CD4-positive, alpha-beta T cell treated with Interleukin-17A for 1 hour (primary cell): ENCODE measurements at regions not wholly inside any gene's neighbourhood (a gene's known extent, or its start where the extent isn't known, plus 50 kb on each side); places are given as distances from the start of the nearest gene placed in this dataset.

Experiments
- DNase-seq: peaks from one replicate; pipeline ENCODE4 v3.0.0-alpha.2; 2020

DNA sequence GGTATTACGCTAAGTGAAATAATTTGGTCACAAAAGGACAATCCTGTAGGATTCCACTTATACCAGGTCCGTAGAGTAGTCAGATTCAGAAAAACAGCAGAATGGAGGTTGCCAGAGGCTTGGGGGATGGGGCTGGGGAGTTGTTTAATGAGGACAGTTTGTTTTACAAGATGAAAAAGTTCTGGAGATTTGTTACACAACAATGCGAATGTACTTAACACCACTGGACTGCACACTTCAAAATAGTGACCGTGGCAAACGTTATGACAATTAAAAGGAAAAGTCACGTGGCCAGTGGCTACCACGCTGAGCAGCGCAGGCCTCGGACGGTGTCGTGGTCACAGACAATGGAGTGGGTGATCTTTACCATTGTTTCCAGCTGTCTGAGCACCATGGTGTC, 338.1 kb downstream of the SEC14L1 start:
- no peak for DNase-seq

DNA sequence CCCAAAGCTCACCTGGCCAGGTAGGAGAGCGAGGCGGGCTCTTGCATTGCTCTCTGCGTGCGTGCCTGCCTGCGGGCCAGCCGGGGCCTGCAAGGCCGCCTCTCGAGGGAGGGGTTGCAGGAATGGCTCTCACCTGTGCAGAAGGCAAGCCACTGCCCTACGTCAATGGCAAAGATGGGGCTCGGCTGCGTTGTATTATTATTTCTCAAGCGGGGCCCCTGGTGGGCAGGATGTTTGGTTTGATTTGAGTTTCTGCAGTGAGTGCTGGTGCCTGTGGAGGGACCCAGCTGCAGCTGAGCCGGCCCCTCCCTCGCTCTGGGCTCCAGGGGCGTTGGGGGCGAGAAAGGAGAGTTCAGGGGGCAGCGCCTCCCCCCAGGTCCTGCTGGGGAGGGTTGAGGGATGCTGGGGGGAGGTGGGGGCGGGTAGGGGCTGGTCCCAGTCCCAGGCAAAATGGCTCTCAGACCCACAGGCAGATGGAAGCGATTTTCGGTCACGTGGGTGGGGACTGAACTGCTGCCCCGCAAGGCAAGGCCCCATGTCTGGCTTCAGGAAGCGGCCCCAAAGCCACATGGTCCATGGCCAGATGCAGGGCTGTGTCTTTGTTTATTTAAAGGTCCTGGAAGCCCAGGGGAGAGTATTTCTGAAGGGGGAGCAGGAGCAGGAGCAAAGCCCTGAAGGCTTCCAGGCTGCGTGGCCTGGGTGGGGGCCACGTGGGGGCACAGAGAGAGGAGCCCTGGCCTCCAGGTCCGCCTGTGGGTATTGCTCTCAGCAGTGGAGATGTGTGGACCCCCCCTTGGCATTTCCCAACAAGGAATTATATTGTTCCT, 338.8 kb downstream of the SEC14L1 start:
- DNase-seq, result no peak

DNA sequence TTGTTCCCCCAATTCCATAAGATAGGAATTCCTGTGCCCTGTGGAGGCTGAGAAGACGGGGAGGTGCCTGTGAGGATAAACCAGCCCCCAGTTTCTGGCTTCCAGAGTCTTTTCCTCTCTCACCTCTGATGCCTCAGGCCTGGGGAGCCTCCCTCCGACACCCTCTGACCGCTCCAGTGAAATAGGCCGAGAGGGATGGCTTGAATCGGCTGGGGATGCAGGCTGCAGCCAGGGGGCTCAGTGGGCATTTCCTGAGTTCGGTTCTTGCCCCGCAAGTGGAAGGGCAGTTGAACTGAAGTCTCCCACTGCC, 339.4 kb downstream of the SEC14L1 start:
- no peak for DNase-seq

DNA sequence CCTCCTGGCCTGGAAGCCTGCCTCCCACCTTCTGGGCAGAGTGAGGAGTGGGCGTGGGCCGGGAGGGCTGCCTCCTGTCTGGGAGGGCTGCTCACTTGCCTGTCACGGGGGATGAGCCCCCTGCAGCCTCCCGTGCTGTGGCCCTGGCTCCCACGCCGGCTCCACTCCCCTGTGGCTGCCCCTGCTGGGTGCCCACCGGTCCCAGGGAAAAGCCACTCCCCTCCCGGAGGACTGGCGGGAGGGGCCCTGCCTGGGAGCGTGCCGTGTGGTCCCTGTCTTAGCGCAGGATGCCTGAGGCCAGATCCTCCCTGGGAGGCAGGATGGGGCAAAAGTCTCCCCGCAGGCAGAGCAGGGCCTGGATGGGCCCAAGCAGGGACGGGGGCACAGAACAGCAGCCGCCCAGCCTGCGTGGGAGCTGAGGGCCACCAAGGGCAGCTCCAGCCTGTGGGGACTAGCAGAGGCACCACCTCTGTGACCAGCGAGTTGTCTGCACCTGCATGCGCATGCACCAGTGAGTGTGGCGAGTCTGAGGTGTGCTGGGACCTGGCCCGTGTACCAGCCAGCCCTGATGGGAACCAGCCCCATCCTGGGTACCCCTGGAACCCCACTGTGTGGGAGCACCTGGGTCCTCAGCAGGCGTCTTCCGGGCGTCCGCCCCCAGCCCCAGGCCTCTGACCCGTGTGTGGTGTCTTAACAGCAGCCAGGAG, 339.9 kb downstream of the SEC14L1 start:
- no peak for DNase-seq

DNA sequence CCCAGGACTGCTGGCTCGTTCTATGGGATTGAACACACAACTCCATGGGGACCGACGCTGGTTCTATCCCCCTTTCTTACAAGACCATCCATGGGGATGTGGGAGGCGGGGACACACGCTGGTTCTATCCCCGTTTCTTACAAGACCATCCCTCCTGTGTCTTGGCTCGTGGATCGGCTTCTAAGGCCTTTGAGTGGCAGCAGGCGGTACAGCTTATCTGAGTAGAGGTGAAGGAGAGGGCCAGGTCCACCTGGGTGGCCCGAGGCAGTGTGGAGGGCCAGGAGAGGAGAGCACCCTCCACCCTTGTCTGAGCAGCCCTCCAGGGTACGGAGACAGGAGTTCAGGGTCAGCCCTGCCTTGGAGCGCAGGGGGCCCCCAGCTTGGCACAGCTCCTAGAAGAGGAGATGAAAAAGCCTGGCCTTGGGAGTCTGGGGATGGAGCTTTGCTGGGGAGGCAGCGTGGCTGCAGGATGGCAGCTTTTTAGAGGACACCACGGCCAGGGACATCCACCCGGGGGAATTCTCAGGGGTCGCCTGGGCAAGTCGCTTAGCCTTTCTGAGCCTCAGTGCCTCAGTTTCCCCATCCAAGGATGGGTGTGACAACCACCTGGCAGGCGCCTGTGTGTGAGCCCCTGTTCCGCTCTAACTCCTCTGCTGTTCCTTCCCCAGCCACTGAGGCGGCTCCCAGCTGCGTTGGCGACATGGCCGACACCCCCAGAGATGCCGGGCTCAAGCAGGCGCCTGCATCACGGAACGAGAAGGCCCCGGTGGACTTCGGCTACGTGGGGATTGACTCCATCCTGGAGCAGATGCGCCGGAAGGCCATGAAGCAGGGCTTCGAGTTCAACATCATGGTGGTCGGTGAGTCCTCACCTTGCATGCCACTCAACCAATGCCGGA, 341.0 kb downstream of the SEC14L1 start:
- DNase-seq, result no peak

DNA sequence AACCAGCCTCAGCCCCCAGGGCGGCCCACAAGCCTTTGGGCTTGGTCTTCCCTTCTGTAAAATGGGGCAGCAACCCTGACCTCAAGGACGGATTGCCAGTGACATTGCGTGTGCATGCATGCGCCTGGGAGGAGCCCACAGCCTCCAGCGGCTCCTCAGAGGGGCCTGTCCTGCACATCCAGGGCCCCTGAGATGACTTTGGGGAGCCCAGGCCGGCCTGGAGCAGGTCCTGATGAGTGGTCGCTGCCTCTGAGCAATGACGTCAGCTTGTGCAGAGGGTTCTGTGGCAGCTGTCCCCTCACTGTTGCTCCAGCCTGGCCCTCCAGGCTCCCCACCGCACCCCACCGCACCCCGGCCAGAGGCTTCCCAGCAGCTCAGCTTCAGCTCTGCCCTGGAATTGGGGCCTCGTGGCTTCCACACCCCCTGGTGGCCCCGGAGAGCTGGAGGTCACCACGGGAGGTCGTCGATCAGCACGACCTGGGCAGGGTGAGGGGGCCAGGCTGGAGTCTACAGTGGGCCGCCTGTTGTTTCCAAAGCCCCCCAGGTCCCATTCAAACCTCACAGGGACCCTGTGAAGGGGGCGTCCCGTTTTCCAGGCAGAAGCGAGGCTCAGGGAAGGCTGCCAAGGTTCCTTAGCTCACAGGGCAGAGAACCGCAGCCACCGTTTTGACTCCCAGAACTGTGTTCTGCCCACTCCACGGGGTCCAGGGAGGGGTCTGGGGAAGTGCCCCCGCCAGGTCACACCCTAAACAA, 341.8 kb downstream of the SEC14L1 start:
- DNase-seq, result no peak

DNA sequence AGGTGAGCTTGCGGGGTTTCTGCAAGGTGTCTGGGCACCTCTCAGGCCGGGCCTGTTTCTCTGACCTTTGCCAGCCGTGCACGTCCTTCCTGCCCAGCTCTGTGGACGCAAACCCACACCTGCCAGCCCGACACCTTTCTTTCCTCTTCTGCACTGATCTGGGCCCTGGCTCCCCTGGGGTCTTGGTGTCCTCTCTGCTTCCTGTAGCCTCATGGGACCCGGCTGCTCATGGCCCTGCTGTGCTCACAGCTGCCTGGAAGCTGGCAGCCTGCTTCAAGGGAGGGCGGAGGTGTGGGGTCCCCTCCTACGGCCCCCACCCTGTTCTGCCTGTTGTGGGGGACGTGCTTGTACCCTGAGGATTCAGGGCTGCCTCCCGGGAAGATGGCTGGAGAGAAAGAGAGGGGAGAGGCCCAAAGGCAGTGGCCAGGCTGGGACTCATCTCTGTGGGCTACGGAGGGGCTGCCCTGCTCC, 342.4 kb downstream of the SEC14L1 start:
- no peak for DNase-seq

DNA sequence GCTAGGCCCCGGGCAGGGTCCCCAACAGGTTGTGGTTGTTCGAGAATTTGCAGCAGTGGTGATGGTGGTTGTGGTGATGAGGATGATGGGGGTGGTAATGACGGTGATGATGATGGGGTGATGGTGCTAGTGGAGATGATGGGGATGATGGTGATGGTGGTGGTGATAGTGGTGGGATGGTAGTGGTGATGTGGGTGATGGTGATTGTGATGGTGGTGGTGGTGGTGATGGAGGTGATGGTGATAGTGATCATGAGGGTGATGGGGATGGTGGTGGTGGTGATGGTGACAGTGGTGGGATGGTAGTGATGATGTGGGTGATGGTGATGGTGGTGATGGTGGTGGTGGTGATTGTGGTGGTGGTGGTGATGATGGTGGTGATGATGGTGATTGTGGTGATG, 343.3 kb downstream of the SEC14L1 start:
- no peak for DNase-seq

DNA sequence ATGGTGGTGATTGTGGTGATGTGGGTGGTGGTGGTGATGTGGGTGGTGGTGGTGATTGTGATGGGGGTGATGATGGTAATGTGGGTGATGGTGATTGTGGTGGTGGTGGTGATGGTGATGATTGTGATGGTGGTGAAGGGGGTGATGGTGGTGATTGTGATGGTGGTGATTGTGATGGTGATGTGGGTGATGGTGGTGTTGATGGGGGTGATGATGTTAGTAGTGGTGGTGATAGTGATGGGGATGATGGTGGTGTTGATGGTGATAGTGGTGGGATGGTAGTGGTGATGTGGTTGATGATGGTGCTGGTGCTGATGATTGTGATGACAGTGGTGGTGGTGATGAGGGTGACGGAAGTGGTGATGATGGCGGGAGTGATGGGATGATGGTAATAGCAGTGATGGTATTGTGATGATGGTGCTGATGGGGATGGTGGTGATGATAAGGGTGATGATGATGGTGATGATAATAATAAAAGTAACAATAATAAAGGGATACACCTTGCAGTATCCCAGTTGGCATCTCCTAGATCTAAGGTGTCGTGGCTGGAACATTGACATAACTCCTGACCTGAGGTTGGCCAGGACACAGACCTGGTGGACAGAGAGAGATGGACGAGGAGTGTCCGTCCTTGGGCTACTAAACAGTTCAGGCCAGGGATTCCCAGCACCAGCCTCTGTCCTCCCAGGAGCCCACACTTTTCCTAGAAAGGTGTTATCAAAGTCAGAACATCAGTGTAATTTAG, 344.5 kb downstream of the SEC14L1 start:
- peak; percentile 60 for DNase-seq

DNA sequence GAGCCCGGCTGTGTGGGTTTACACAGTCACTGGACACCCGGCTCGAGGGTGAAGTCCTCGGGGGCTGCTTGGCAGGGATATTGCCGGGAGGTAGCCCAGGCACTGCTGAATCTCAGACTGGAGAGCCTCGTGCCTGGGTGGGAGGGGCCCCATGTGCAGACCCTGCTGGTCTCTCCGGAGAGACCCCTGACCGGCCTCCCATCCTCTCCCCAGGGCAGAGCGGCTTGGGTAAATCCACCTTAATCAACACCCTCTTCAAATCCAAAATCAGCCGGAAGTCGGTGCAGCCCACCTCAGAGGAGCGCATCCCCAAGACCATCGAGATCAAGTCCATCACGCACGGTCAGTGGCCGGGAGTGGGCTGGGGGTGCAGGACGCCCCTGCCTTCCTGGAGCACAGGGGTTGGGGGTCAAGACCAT, 346.5 kb downstream of the SEC14L1 start:
- DNase-seq, result no peak

DNA sequence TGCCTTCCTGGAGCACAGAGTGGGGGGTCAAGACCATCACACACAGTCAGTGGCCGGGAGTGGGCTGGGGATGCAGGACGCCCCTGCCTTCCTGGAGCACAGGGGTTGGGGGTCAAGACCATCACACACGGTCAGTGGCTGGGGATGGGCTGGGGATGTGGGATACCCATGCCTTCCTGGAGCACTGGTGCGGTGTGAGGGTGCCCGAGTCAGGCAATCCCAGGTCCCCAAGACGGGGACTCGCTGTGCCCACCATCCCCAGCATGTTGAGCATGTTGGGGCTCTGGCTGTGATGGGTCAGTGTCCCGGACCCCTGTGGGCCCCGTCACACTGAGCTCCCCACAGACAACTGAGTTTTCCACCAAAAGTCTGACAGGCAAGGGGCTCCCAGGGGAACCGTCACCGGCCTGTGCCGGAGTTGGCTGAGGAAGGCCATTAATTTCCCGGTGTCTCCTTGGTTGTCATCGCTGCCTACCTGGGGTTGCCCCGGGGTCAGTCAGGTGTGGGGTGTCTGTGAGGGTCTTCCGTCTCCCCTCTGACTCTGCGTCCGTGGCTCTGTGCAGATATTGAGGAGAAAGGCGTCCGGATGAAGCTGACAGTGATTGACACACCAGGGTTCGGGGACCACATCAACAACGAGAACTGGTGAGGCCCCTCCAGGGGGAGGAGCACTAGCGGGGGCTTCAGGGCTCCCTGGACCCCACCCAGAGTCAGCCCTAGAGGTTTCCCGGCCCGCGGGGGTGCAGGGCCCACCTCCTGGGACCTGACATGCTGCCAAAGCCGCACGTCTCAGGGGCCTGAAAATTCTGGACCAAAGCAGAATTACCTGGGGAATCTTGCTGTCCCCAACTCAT, 347.1 kb downstream of the SEC14L1 start:
- no peak for DNase-seq

DNA sequence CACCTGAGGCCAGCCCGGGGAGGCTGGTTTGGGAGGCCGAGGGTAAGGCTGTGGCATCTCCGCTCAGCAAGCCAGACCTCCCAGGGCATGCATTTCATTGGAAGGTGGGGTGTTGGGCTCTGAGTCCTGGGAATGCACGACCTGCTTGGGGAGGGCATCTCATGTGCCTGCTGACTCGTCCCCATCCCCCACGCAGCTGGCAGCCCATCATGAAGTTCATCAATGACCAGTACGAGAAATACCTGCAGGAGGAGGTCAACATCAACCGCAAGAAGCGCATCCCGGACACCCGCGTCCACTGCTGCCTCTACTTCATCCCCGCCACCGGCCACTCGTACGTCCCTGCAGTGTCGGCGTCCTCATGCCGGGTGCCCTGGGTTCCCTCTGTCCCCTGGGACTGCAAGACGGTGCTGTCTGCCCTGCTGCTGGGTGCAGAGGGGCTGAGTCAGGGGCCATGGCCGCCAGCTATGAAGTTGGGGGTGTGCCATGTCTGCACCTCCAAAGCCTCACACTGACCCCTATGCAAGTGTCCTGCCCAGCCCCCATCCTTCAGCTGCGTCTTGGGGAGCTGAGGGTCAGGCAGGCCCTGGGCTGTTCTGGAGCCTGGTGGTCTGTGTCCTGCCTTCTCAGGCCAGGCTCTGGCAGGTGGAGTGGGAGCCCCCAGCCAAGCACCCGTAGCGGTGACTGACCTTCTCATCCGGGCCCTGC, 347.9 kb downstream of the SEC14L1 start:
- DNase-seq, result no peak

DNA sequence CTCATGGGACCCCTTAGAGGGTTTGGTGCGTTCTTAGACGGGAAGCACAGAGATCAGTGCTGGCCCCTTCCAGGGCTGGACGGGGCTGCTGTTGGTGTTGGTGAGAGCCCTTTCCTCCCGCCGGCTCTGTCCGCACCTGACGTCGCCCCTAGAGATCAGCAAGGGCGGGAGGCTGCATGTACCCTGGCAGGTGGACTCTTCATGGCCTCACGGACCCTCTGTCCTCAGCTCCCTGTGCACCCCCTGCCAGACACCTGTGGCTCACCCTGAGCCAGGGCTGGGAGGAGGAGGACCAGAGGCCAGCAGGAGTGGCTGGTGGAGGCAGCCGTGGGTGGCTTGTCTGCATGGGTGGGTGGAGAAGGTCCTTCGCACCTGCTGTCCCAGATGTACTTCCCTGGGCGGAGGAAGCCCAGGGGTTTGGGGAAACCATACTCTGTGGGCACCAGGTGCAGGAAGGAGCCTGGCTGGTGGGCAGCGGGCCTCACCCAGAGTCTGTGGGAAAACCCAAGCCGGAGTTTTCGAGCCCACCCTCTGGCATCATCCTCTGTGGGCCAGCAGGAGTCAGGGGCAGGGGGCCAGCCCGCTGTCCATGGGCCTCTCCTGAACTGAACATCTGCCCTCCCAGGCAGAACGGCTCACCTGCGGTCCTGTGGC, 348.6 kb downstream of the SEC14L1 start:
- DNase-seq, result no peak

DNA sequence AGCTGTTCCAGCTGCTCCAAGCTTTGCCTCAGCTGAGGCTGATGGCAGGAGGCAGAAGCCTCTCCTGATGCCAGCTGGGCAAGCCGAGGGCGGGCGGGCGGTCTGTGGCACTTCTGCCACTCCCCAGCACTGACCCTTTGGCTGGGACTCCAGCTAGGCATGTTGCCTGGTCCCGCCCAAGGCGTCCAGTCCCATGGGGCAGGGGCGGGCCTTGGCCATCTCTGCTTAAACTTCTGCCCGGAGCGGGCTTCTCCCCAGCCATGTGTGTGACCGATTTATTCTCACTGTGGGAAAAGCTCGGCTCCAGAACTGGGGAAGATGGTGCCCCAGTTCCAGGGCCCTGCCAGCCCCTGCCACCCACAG, 349.1 kb downstream of the SEC14L1 start:
- DNase-seq, result no peak

DNA sequence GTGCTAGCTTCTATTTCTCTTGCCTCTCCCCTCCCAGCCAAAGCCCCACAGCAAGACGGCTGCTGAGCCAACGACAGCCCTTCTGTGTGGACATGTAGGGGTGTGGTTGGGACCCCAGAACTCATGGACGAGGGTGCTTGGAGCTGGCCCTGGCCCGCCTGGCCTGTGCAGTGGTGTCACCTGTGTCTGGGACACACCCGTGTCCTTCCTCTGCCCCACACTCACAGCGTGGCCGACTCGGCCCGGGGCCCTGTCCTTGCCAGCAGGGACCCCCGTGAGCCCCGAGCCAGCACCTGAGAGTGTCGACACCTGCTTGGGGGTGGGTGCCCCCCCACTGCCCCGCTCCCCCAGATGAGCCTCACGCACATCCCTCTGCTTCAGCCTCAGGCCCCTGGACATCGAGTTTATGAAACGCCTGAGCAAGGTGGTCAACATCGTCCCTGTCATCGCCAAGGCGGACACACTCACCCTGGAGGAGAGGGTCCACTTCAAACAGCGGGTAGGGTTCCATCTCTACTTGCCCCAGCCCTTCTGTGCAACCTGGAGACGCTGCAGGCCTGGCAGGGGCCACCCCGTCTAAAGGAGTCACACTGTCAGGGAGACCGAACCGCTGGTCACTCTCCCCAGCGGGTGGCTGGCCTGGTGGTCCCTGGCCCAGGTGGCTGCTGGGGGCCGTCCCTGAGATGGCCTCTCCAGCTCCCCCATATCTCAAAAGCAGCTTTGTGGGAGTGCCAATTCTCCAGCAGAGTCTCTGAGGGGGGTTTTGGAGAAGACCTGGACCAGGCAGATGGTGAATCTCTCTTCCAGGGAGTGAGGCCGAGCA, 349.8 kb downstream of the SEC14L1 start:
- no peak for DNase-seq

DNA sequence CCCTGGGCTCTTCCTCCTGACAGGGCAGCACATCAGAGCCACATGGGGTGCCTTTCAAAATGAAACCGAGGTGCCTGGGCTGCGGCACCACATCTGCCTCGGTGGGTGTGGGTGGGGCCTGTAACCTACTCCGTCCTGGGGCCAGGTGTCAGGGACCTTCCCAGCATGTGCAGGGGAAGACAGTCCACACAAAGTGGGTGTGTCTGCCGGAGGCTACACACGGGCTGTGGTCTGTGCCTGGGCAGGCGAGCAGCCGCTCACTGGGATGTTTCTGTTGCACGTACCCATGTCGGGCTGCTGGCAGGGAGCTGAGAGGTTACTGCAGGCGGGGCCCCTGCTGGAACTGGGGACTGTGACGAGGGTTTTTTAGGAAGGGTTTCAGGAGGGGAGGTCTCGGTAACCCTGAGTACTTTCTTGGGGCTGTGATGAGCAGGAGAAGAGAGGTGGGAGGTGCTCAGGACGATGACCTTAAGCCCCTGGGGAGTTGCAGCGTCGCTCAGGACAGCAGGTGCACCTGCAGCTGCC, 351.2 kb downstream of the SEC14L1 start:
- DNase-seq, result peak; percentile 32

DNA sequence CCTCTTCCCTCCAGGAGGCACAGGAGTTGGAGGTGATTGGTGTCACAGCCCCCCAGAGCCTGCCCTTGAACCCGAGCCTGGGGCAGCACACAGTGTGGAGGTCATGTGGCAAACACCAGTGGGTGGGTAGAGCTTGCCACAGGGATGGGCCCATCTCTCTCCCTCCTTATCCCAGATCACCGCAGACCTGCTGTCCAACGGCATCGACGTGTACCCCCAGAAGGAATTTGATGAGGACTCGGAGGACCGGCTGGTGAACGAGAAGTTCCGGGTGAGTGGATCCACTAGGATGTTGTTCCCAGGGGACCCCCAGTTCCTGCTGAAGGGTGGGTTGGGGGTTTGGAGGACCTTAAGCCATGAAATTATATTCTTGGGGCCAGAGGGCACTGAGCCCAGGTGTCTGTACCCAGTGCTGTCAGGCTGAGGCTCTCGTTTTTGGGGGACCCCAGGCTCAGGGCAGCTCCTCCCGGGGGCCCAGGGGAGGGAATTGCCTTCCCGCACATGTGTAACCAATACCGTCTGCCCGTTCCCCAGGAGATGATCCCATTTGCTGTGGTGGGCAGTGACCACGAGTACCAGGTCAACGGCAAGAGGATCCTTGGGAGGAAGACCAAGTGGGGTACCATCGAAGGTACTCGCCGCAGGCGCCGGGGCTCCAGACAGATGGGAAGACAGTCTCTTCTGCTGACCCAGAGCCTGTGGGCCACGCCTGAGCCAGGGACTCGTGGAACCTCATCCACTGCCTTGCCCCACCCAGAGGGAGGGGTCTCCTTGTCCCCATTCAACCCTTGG, 351.9 kb downstream of the SEC14L1 start:
- no peak for DNase-seq
